ENCODE measurements at regions not wholly inside any gene's neighbourhood (a gene's known extent, or its start where the extent isn't known, plus 50 kb on each side); places are given as distances from the start of the nearest gene placed in this dataset.
"Not testable (repeated sequence)": the region's sequence is repeated elsewhere in the genome, so short reads cannot be mapped to it uniquely, and the experiment has no call there.

- no peak overlapping the region for H3K4me3 ChIP-seq (ENCODE audit: low read length)
- H3K9me3 ChIP-seq (ENCODE audit: low read length) = no peaks in the 10 kb centered on the region
- H3K36me3 ChIP-seq (ENCODE audit: insufficient read depth, low read length) = no peaks in the 10 kb centered on the region
- no peak overlapping the region for H3K4me2 ChIP-seq (ENCODE audit: low read length)
- H3K79me2 ChIP-seq (replicated peaks; ENCODE audit: insufficient read depth, low read length) = no peaks in the 10 kb centered on the region
- no peak overlapping the region for H3K27ac ChIP-seq (ENCODE audit: low read length)
- no peaks in the 10 kb centered on the region for H3K27me3 ChIP-seq (ENCODE audit: insufficient read depth, low read depth, low read length)
- H4K20me1 ChIP-seq (ENCODE audit: insufficient read depth) = no peaks in the 10 kb centered on the region
- TF ChIP-seq RAD21 (conservative IDR thresholded peaks at IDR 0.05) (no peak), MXI1 (conservative IDR thresholded peaks at IDR 0.05; ENCODE audit: poor library complexity, severe bottlenecking) (no peak), CTCF (IDR thresholded peaks at IDR 0.05; ENCODE audit: poor library complexity, severe bottlenecking) (no peak), REST (IDR thresholded peaks at IDR 0.05; ENCODE audit: borderline replicate concordance) (no peak), SMC3 (conservative IDR thresholded peaks at IDR 0.05; ENCODE audit: poor library complexity) (no peak), TAF1 (IDR thresholded peaks at IDR 0.05; ENCODE audit: low read depth) (no peak), POLR2AphosphoS5 (IDR thresholded peaks at IDR 0.05) (no peak), EP300 (conservative IDR thresholded peaks at IDR 0.05; ENCODE audit: poor library complexity, severe bottlenecking) (no peak)
- no peak overlapping the region for H2AFZ ChIP-seq (ENCODE audit: low read depth, low read length)
- H3K9ac ChIP-seq (ENCODE audit: low read length) = no peak overlapping the region
- no peaks in the 10 kb centered on the region for H3F3A ChIP-seq (ENCODE audit: insufficient read depth, low read length, poor library complexity, severe bottlenecking)
- H3K9me2 ChIP-seq (ENCODE audit: insufficient read depth, low read length) = no peaks in the 10 kb centered on the region
These were observed 89.9 kb upstream of the PRKX start for GRCh38 chrX:3803305-3803704.

- H3F3A ChIP-seq (ENCODE audit: insufficient read depth, low read length, poor library complexity, severe bottlenecking); H3K27me3 ChIP-seq (ENCODE audit: insufficient read depth, low read depth, low read length); H3K9ac ChIP-seq (ENCODE audit: low read length); H2AFZ ChIP-seq (ENCODE audit: low read depth, low read length); H3K79me2 ChIP-seq (replicated peaks; ENCODE audit: insufficient read depth, low read length); H3K9me3 ChIP-seq (ENCODE audit: low read length); H3K4me3 ChIP-seq (ENCODE audit: low read length); H3K9me2 ChIP-seq (ENCODE audit: insufficient read depth, low read length); H4K20me1 ChIP-seq (ENCODE audit: insufficient read depth); H3K4me2 ChIP-seq (ENCODE audit: low read length); H3K27ac ChIP-seq (ENCODE audit: low read length); H3K36me3 ChIP-seq (ENCODE audit: insufficient read depth, low read length): not testable (repeated sequence)
These were observed 82.0 kb upstream of the PRKX start for GRCh38 chrX:3795411-3795810.

- no peaks in the 10 kb centered on the region for H3K79me2 ChIP-seq (replicated peaks; ENCODE audit: insufficient read depth, low read length)
- H3K4me3 ChIP-seq (ENCODE audit: low read length) = no peak overlapping the region
- H3K9me2 ChIP-seq (ENCODE audit: insufficient read depth, low read length) = no peaks in the 10 kb centered on the region
- no peak overlapping the region for H3K9ac ChIP-seq (ENCODE audit: low read length)
- H3F3A ChIP-seq (ENCODE audit: insufficient read depth, low read length, poor library complexity, severe bottlenecking) = no peaks in the 10 kb centered on the region
- no peak for TF ChIP-seq TAF1 (IDR thresholded peaks at IDR 0.05; ENCODE audit: low read depth)
- no peak for TF ChIP-seq SMC3 (conservative IDR thresholded peaks at IDR 0.05; ENCODE audit: poor library complexity)
- no peak for TF ChIP-seq EP300 (conservative IDR thresholded peaks at IDR 0.05; ENCODE audit: poor library complexity, severe bottlenecking)
- TF ChIP-seq POLR2AphosphoS5 (IDR thresholded peaks at IDR 0.05) = no peak
- TF ChIP-seq EZH2 (IDR thresholded peaks at IDR 0.05; ENCODE audit: borderline replicate concordance, insufficient read depth, low read length, poor library complexity, severe bottlenecking) = no peak
- no peak for TF ChIP-seq REST (IDR thresholded peaks at IDR 0.05; ENCODE audit: borderline replicate concordance)
- TF ChIP-seq MXI1 (conservative IDR thresholded peaks at IDR 0.05; ENCODE audit: poor library complexity, severe bottlenecking) = no peak
- no peak for TF ChIP-seq CTCF (IDR thresholded peaks at IDR 0.05; ENCODE audit: poor library complexity, severe bottlenecking)
- no peak for TF ChIP-seq RAD21 (conservative IDR thresholded peaks at IDR 0.05)
- no peak overlapping the region for H3K27ac ChIP-seq (ENCODE audit: low read length)
- no peaks in the 10 kb centered on the region for H3K9me3 ChIP-seq (ENCODE audit: low read length)
- H3K36me3 ChIP-seq (ENCODE audit: insufficient read depth, low read length) = no peaks in the 10 kb centered on the region
- H2AFZ ChIP-seq (ENCODE audit: low read depth, low read length) = no peak overlapping the region
- H3K4me2 ChIP-seq (ENCODE audit: low read length) = no peak overlapping the region
- no peaks in the 10 kb centered on the region for H3K27me3 ChIP-seq (ENCODE audit: insufficient read depth, low read depth, low read length)
- no peaks in the 10 kb centered on the region for H4K20me1 ChIP-seq (ENCODE audit: insufficient read depth)
These were observed 78.0 kb upstream of the PRKX start for GRCh38 chrX:3791449-3791848.

Data from neural cell (in vitro differentiated cells).